H9 (cell line): ENCODE measurements at regions not wholly inside any gene's neighbourhood (a gene's known extent, or its start where the extent isn't known, plus 50 kb on each side); places are given as distances from the start of the nearest gene placed in this dataset.

Experiments used
- DNase-seq: peaks from one replicate; pipeline ENCODE4 v3.0.0-alpha.2; 2017
- H2AFZ ChIP-seq: one replicate; pipeline ENCODE4 v1.6.1; 2013; ENCODE audit warnings: mild to moderate bottlenecking, low read length, control low read depth, moderate library complexity
- H2AK5ac ChIP-seq: 2 replicates; pipeline ENCODE4 v1.6.1; 2013; ENCODE audit warnings: low read length, control low read depth, mixed read lengths; ENCODE audit not compliant: insufficient read length
- H2BK120ac ChIP-seq: one replicate; pipeline ENCODE4 v1.6.1; 2013; ENCODE audit warnings: low read depth, mild to moderate bottlenecking, low read length, control low read depth, inconsistent platforms; ENCODE audit not compliant: poor library complexity, severe bottlenecking
- H2BK12ac ChIP-seq: 2 replicates; pipeline ENCODE4 v1.6.1; 2013; ENCODE audit warnings: low read length, control low read depth, mixed read lengths, low read depth; ENCODE audit not compliant: insufficient read length
- H2BK15ac ChIP-seq: 2 replicates; pipeline ENCODE4 v1.6.1; 2013; ENCODE audit warnings: low read depth, low read length, control low read depth
- H2BK20ac ChIP-seq: one replicate; pipeline ENCODE4 v1.6.1; 2013; ENCODE audit warnings: low read depth, mild to moderate bottlenecking, low read length, control low read depth, inconsistent platforms; ENCODE audit not compliant: poor library complexity, severe bottlenecking
- H2BK5ac ChIP-seq: 2 replicates; pipeline ENCODE4 v1.6.1; 2013; ENCODE audit warnings: low read length, control low read depth, mixed read lengths; ENCODE audit not compliant: insufficient read length
- H3K14ac ChIP-seq: 2 replicates; pipeline ENCODE4 v1.6.1; 2013; ENCODE audit warnings: low read length, control low read depth; ENCODE audit not compliant: insufficient read depth
- H3K18ac ChIP-seq: 2 replicates; pipeline ENCODE4 v1.6.1; 2013; ENCODE audit warnings: low read depth, mild to moderate bottlenecking, mixed read lengths, low read length, control low read depth; ENCODE audit not compliant: insufficient read length
- H3K23ac ChIP-seq: 2 replicates; pipeline ENCODE4 v1.6.1; 2013; ENCODE audit warnings: low read length, control low read depth, mixed read lengths, low read depth; ENCODE audit not compliant: insufficient read length
- H3K23me2 ChIP-seq: 2 replicates; pipeline ENCODE4 v1.6.1; 2013; ENCODE audit warnings: low read depth, mild to moderate bottlenecking, mixed read lengths, low read length, control low read depth; ENCODE audit not compliant: insufficient read length, poor library complexity, severe bottlenecking
- H3K27ac ChIP-seq: 2 replicates; pipeline ENCODE4 v1.5.1; 2013; ENCODE audit warnings: low read length, control low read depth, mixed read lengths, low read depth; ENCODE audit not compliant: insufficient read length
- H3K27me3 ChIP-seq: 2 replicates; pipeline ENCODE4 v1.6.1; 2013; ENCODE audit warnings: low read length, control low read depth, inconsistent platforms; ENCODE audit not compliant: insufficient read depth
- H3K4ac ChIP-seq: 2 replicates; pipeline ENCODE4 v1.6.1; 2013; ENCODE audit warnings: low read depth, mild to moderate bottlenecking, control low read depth, inconsistent platforms, low read length, moderate library complexity
- H3K4me1 ChIP-seq: 2 replicates; pipeline ENCODE4 v1.6.1; 2013; ENCODE audit warnings: low read length, control low read depth, inconsistent platforms; ENCODE audit not compliant: insufficient read depth
- H3K4me2 ChIP-seq: 2 replicates; pipeline ENCODE4 v1.6.1; 2013; ENCODE audit warnings: low read length, control low read depth, mixed read lengths; ENCODE audit not compliant: insufficient read length, insufficient read depth
- H3K56ac ChIP-seq: 2 replicates; pipeline ENCODE4 v1.6.1; 2013; ENCODE audit warnings: low read depth, mild to moderate bottlenecking, mixed read lengths, low read length, control low read depth; ENCODE audit not compliant: insufficient read length
- H3K79me1 ChIP-seq: 2 replicates; pipeline ENCODE4 v1.6.1; 2013; ENCODE audit warnings: low read depth, mild to moderate bottlenecking, moderate library complexity, low read length, control low read depth, inconsistent platforms; ENCODE audit not compliant: insufficient read depth, poor library complexity, severe bottlenecking
- H3K79me2 ChIP-seq: 2 replicates; pipeline ENCODE4 v1.6.1; 2013; ENCODE audit warnings: low read length, control low read depth, inconsistent platforms; ENCODE audit not compliant: insufficient read depth
- H3K9ac ChIP-seq: 2 replicates; pipeline ENCODE4 v1.6.1; 2013; ENCODE audit warnings: low read length, control low read depth, mixed read lengths; ENCODE audit not compliant: insufficient read length; ENCODE audit errors: extremely low read depth
- H3K9me3 ChIP-seq: one replicate; pipeline ENCODE4 v1.6.1; 2013; ENCODE audit warnings: low read depth, low read length, inconsistent platforms; ENCODE audit not compliant: control insufficient read depth
- H3T11ph ChIP-seq: one replicate; pipeline ENCODE4 v1.6.1; 2013; ENCODE audit warnings: mild to moderate bottlenecking, low read length, control low read depth, inconsistent platforms
- H4K20me1 ChIP-seq: one replicate; pipeline ENCODE4 v1.6.1; 2013; ENCODE audit not compliant: control insufficient read depth, insufficient read length, insufficient read depth
- H4K5ac ChIP-seq: 2 replicates; pipeline ENCODE4 v1.6.1; 2013; ENCODE audit warnings: low read depth, mild to moderate bottlenecking, mixed read lengths, low read length, control low read depth; ENCODE audit not compliant: insufficient read length
- H4K8ac ChIP-seq: replicated peaks from 2 replicates; pipeline ENCODE4 v1.6.1; 2013; ENCODE audit warnings: low read length, control low read depth, mixed read lengths, low read depth; ENCODE audit not compliant: insufficient read length
- H4K91ac ChIP-seq: 2 replicates; pipeline ENCODE4 v1.6.1; 2013; ENCODE audit warnings: low read depth, mild to moderate bottlenecking, moderate library complexity, mixed read lengths, low read length, control low read depth; ENCODE audit not compliant: insufficient read length
- H3K27ac Mint-ChIP-seq, 3 experiments: 2 replicates in 2 of 3; 3 replicates in 1 of 3; pipeline ENCODE4 v1.8.0; 2020 to 2021; ENCODE audit warnings: mixed read lengths in 3 of 3, mild to moderate bottlenecking in 1 of 3, moderate library complexity in 1 of 3
- H3K27me3 Mint-ChIP-seq: 2 replicates; pipeline ENCODE4 v1.8.0; 2021; ENCODE audit warnings: low read depth, mild to moderate bottlenecking, moderate library complexity, mixed read lengths
- H3K36me3 Mint-ChIP-seq, 3 experiments: 2 replicates in 2 of 3; 3 replicates in 1 of 3; pipeline ENCODE4 v1.8.0; 2020 to 2021; ENCODE audit warnings: low read depth in 3 of 3, mixed read lengths in 3 of 3; ENCODE audit not compliant: insufficient read depth in 1 of 3
- H3K4me1 Mint-ChIP-seq, 2 experiments: 2 replicates each; pipeline ENCODE4 v1.8.0; 2020; ENCODE audit warnings: mixed read lengths in 2 of 2
- H3K4me3 Mint-ChIP-seq, 2 experiments: 2 replicates in 1 of 2; 3 replicates in 1 of 2; pipeline ENCODE4 v1.8.0; 2020 to 2021; ENCODE audit warnings: mild to moderate bottlenecking in 2 of 2, mixed read lengths in 2 of 2, moderate library complexity in 1 of 2
- H3K9me3 Mint-ChIP-seq, 2 experiments: 2 replicates in 1 of 2; 3 replicates in 1 of 2; pipeline ENCODE4 v1.8.0; 2020; ENCODE audit warnings: mild to moderate bottlenecking in 2 of 2, mixed read lengths in 2 of 2, moderate library complexity in 1 of 2
- CTCF ChIP-seq: fragments of 200-600 bp; sonication (generic); conservative IDR thresholded peaks from 3 replicates; pipeline ENCODE4 v1.8.0; 2021; ENCODE audit warnings: antibody characterized with exemption, mild to moderate bottlenecking
- WGBS: extraction: QIAGEN DNeasy Blood & Tissue Kit; methylation state at CpG from one replicate; pipeline ENCODE4 v1.1.7; 2013; ENCODE audit warnings: missing lambda C conversion rate, low lambda C conversion rate, mixed read lengths; ENCODE audit not compliant: insufficient read length; ENCODE audit errors: extremely low coverage; 5-methylcytosine and 5-hydroxymethylcytosine counted together

- Histone ChIP-seq H4K5ac (no peak overlapping the region), H3K14ac (no peak overlapping the region), H4K8ac (no peak overlapping the region), H3K27me3 (no peaks in the 10 kb centered on the region), H3K4ac (no peak overlapping the region), H2BK120ac (no peak overlapping the region), H3K4me1 (no peaks in the 10 kb centered on the region), H3K23me2 (no peaks in the 10 kb centered on the region), H3K79me1 (no peaks in the 10 kb centered on the region), H4K91ac (no peak overlapping the region), H3K9ac (no peak overlapping the region), H3K56ac (no peak overlapping the region), H2AFZ (no peak overlapping the region), H2AK5ac (no peak overlapping the region), H3K4me2 (no peak overlapping the region), H2BK20ac (no peak overlapping the region), H3K23ac (no peak overlapping the region), H3K79me2 (no peaks in the 10 kb centered on the region), H3K27ac (no peak overlapping the region), H2BK12ac (no peak overlapping the region), H3T11ph (no peak overlapping the region), H2BK5ac (no peak overlapping the region), H3K9me3 (no peaks in the 10 kb centered on the region), H4K20me1 (no peaks in the 10 kb centered on the region), H3K18ac (no peak overlapping the region), H2BK15ac (no peak overlapping the region)
- no peak for DNase-seq
- peaks cover 0 to 4% (median 0%) of the 10 kb centered on the region in 3 experiments; a peak in 1 of 7 replicates for H3K36me3 Mint-ChIP-seq
- H3K4me3 Mint-ChIP-seq, result no peak overlapping the region
- H3K9me3 Mint-ChIP-seq, result peaks cover 3 to 4% of the 10 kb centered on the region in 2 experiments; a peak in 1 of 5 replicates
- no peaks in the 10 kb centered on the region; the same call in 1 of the 2 replicates for H3K27me3 Mint-ChIP-seq
- no peak overlapping the region for H3K27ac Mint-ChIP-seq
- no peak for TF ChIP-seq CTCF
- peaks cover 3% of the 10 kb centered on the region in 2 experiments for H3K4me1 Mint-ChIP-seq
- no CpG with 5 or more reads among the region's 5 CpGs for WGBS
These were observed 612.6 kb downstream of the ISL1 start for GRCh38 chr5:51995773-51996306.
